OCI-LY7 (cell line): ENCODE measurements at regions not wholly inside any gene's neighbourhood (a gene's known extent, or its start where the extent isn't known, plus 50 kb on each side); places are given as distances from the start of the nearest gene placed in this dataset.

Experiments used
- BruUV-seq: library from RNA; stranded (reverse); fragments of 400-500 nt; replicated peaks from 2 replicates; lab custom pipeline; 2021; lab: Mats Ljungman, UMichigan
- CTCF ChIA-PET: fragments of 300-600 bp; sonication (Branson Sonifier 250); formaldehyde crosslinking; loops from one replicate; lab custom pipeline; 2022; ENCODE audit warnings: antibody characterized with exemption; ENCODE audit not compliant: unreplicated experiment; lab: Charles Lee
- POLR2A ChIA-PET: fragments of 300-600 bp; sonication (Branson Sonifier 250); formaldehyde crosslinking; loops from one replicate; lab custom pipeline; 2022; ENCODE audit warnings: antibody characterized with exemption; lab: Charles Lee
- DNase-seq: peaks from one replicate; pipeline ENCODE4 v3.0.0-alpha.2; 2015; ENCODE audit warnings: low spot score
- H2AFZ ChIP-seq: fragments of 200-600 bp; sonication (generic), shearing (Covaris generic); 2 replicates; pipeline ENCODE4 v1.6.1; 2014; ENCODE audit warnings: mild to moderate bottlenecking, antibody characterized with exemption, low read length, moderate library complexity
- H3K27ac ChIP-seq: fragments of 200-600 bp; sonication (generic); 2 replicates; pipeline ENCODE4 v1.5.1; 2014; ENCODE audit warnings: mixed run types, low read depth, mild to moderate bottlenecking, moderate library complexity, low read length, inconsistent platforms; ENCODE audit not compliant: poor library complexity, severe bottlenecking
- H3K36me3 ChIP-seq: fragments of 200-600 bp; sonication (generic); 2 replicates; pipeline ENCODE4 v1.6.1; 2014; ENCODE audit warnings: mild to moderate bottlenecking, antibody characterized with exemption, low read length, moderate library complexity, mixed read lengths; ENCODE audit not compliant: insufficient read depth
- H3K4me1 ChIP-seq: fragments of 200-600 bp; sonication (generic); 2 replicates; pipeline ENCODE4 v1.5.1; 2014; ENCODE audit warnings: mild to moderate bottlenecking, low read length; ENCODE audit not compliant: insufficient read depth, poor library complexity, severe bottlenecking
- H3K4me2 ChIP-seq: fragments of 200-600 bp; sonication (generic); 2 replicates; pipeline ENCODE4 v1.6.1; 2014; ENCODE audit warnings: mild to moderate bottlenecking, low read length
- H3K4me3 ChIP-seq: fragments of 200-600 bp; sonication (generic); 2 replicates; pipeline ENCODE4 v1.5.1; 2014; ENCODE audit warnings: mild to moderate bottlenecking, low read depth, low read length; ENCODE audit not compliant: poor library complexity, severe bottlenecking
- H3K79me2 ChIP-seq: fragments of 200-600 bp; sonication (generic); 2 replicates; pipeline ENCODE4 v1.6.1; 2016; ENCODE audit warnings: low read depth, mild to moderate bottlenecking, low read length, moderate library complexity, mixed read lengths; ENCODE audit not compliant: insufficient read depth
- H3K9me2 ChIP-seq: fragments of 200-600 bp; sonication (generic); 2 replicates; pipeline ENCODE4 v1.6.1; 2016; ENCODE audit warnings: mild to moderate bottlenecking, low read length, mixed read lengths; ENCODE audit not compliant: insufficient read depth
- H3K9me3 ChIP-seq: fragments of 200-600 bp; sonication (generic); 2 replicates; pipeline ENCODE4 v1.6.1; 2014; ENCODE audit warnings: mild to moderate bottlenecking, mixed run types, low read length, mixed read lengths
- H4K20me1 ChIP-seq: fragments of 200-600 bp; sonication (generic); 2 replicates; pipeline ENCODE4 v1.6.1; 2014; ENCODE audit warnings: mild to moderate bottlenecking, antibody characterized with exemption, low read length, moderate library complexity, mixed read lengths; ENCODE audit not compliant: insufficient read depth
- EZH2phosphoT487 ChIP-seq: fragments of 200-600 bp; sonication (generic); IDR thresholded peaks from 2 replicates; pipeline ENCODE4 v1.6.1; 2018; ENCODE audit warnings: low read depth, borderline replicate concordance, mild to moderate bottlenecking, mixed run types, antibody characterized with exemption, low read length, moderate library complexity, mixed read lengths
- intact Hi-C: fragments of 100-400 bp; cut with micrococcal nuclease; formaldehyde crosslinking; loops from one replicate; pipeline ENCODE4 v1.10.0; 2022; ENCODE audit not compliant: unreplicated experiment
- TF ChIP-seq, protein P1 (sequence below): fragments of 200-600 bp; sonication (generic); conservative IDR thresholded peaks from 2 replicates; pipeline ENCODE4 v1.5.1; 2014; ENCODE audit warnings: mild to moderate bottlenecking, antibody characterized with exemption, low read length, moderate library complexity, mixed read lengths

DNA sequence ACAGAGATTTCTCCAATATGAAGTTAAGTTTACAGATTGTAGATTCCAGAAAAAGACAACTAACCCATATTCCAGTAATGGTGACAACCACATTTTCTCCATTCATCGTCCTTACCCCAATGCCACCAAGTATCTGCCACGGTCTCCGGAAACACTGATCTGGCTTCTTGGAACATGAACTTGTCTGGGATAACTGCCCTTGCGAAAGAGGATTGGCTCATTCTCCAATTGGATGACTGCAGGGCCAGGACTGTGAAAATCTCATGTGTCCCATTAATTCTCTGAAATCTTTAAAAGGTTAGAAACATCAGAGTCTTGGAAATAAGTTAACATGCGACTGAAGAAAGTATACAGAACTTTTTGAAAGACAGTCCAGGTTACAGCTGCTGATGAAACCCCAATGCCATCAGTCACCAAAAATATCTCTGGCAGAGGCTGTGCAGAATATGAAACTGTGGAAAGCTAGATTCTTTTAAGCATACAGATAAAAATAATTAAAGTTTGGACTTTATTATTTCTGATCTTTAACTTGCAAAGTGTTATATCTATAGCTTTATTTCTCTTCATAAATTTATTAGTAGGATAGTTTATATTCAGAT, 496.9 kb downstream of the PPARGC1A start:
- H3K27ac ChIP-seq = no peak overlapping the region
- H3K4me3 ChIP-seq = no peak overlapping the region
- TF ChIP-seq, protein P1, sequence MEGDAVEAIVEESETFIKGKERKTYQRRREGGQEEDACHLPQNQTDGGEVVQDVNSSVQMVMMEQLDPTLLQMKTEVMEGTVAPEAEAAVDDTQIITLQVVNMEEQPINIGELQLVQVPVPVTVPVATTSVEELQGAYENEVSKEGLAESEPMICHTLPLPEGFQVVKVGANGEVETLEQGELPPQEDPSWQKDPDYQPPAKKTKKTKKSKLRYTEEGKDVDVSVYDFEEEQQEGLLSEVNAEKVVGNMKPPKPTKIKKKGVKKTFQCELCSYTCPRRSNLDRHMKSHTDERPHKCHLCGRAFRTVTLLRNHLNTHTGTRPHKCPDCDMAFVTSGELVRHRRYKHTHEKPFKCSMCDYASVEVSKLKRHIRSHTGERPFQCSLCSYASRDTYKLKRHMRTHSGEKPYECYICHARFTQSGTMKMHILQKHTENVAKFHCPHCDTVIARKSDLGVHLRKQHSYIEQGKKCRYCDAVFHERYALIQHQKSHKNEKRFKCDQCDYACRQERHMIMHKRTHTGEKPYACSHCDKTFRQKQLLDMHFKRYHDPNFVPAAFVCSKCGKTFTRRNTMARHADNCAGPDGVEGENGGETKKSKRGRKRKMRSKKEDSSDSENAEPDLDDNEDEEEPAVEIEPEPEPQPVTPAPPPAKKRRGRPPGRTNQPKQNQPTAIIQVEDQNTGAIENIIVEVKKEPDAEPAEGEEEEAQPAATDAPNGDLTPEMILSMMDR = no peak
- TF ChIP-seq EZH2phosphoT487 = no peak
- DNase-seq = no peak
- H4K20me1 ChIP-seq = no peaks in the 10 kb centered on the region
- ChIA-PET CTCF (no interaction called here), POLR2A (interaction anchor here (0.6 kb wide), 1 partner anchor 1348 kb away, joined by 4 read pairs; no protein-coding TSS in a partner anchor)
- no peaks in the 10 kb centered on the region for H3K9me2 ChIP-seq
- peaks cover 7% of the 10 kb centered on the region; the same call in 1 of the 2 replicates for H3K9me3 ChIP-seq
- no TSS peak for BruUV-seq
- no peak overlapping the region for H3K4me2 ChIP-seq
- H3K4me1 ChIP-seq = no peaks in the 10 kb centered on the region
- no peak overlapping the region for H2AFZ ChIP-seq
- intact Hi-C loops = no loop called here
- H3K79me2 ChIP-seq = no peaks in the 10 kb centered on the region
- H3K36me3 ChIP-seq = no peaks in the 10 kb centered on the region

DNA sequence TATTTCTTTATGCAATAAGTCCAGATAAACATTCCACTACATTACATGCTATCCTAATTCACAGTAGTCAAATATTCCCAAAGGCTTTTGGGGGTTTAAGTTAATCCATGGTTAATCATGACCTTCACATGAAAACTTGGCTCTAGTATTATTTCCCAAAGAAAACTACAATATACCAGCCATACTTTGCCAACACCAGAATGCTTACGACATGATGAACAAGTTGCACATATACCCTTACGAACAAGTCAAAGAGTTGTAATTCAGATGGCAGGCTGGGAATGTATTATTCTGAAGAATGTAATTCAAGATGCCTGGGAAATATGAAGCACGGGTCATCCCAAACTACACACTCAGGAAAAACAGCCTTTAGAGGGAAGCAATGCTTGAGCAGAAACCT, 499.6 kb downstream of the PPARGC1A start:
- intact Hi-C loops = no loop called here
- H3K4me3 ChIP-seq = no peak overlapping the region
- no peak overlapping the region for H2AFZ ChIP-seq
- H4K20me1 ChIP-seq = no peaks in the 10 kb centered on the region
- peaks cover 7% of the 10 kb centered on the region; the same call in 1 of the 2 replicates for H3K9me3 ChIP-seq
- ChIA-PET POLR2A (no interaction called here), CTCF (no interaction called here)
- no peak for DNase-seq
- H3K4me2 ChIP-seq = no peak overlapping the region
- H3K4me1 ChIP-seq = no peaks in the 10 kb centered on the region
- no peaks in the 10 kb centered on the region for H3K36me3 ChIP-seq
- no TSS peak for BruUV-seq
- TF ChIP-seq, protein P1 = no peak
- no peak for TF ChIP-seq EZH2phosphoT487
- no peaks in the 10 kb centered on the region for H3K9me2 ChIP-seq
- H3K79me2 ChIP-seq = no peaks in the 10 kb centered on the region
- H3K27ac ChIP-seq = no peak overlapping the region

DNA sequence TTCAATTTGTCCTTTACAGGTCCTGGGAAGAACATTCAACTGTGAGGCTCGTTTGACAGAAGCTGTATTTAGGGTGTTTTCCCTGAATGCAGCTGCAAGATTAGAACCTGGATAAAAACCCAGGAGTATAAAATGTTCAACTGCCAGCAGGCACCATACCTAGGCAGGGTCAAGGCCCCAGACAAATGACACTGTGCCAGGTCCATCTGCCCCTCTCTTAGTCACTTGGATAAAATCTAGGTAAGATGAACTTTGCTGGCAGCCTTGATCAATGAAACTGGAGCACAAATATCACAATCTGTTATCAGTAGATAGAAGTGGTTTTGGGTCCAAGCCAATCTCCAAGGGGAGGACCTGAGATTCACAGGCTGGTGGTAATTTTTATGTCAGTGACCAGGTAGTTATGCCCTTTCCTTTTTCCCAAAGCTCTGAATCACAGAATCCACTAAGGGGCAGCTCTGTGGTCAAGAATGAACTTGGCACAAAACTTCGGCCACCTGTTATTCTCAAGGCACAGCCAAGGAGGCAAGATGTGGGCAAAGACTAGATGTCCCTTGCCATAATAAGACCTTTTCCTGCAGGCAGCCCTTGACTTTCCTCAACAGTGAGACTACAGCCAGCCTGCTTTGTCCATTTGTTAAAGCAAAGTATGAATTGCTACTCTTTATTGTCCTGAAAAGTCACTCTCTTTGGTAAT, 501.0 kb downstream of the PPARGC1A start:
- no peak overlapping the region for H3K27ac ChIP-seq
- no peaks in the 10 kb centered on the region for H3K4me1 ChIP-seq
- no peaks in the 10 kb centered on the region for H4K20me1 ChIP-seq
- ChIA-PET POLR2A (interaction anchor here (0.7 kb wide), 1 partner anchor 211 kb away, joined by 4 read pairs; no protein-coding TSS in a partner anchor), CTCF (no interaction called here)
- no peak for DNase-seq
- no peaks in the 10 kb centered on the region for H3K79me2 ChIP-seq
- H3K9me2 ChIP-seq = no peaks in the 10 kb centered on the region
- no peaks in the 10 kb centered on the region for H3K36me3 ChIP-seq
- H3K9me3 ChIP-seq = peaks cover 4% of the 10 kb centered on the region; the same call in 1 of the 2 replicates
- no peak overlapping the region for H3K4me2 ChIP-seq
- H2AFZ ChIP-seq = no peak overlapping the region
- intact Hi-C loops = no loop called here
- H3K4me3 ChIP-seq = no peak overlapping the region
- no TSS peak for BruUV-seq
- TF ChIP-seq, protein P1 = no peak
- no peak for TF ChIP-seq EZH2phosphoT487
